GM06990 (cell line): ENCODE measurements at regions not wholly inside any gene's neighbourhood (a gene's known extent, or its start where the extent isn't known, plus 50 kb on each side); places are given as distances from the start of the nearest gene placed in this dataset.

ENCODE experiments used
- DNase-seq: peaks from one replicate; pipeline ENCODE4 v3.0.0-alpha.2; 2011; ENCODE audit not compliant: insufficient read length; ENCODE audit errors: extremely low read depth
- H3K27me3 ChIP-seq: replicated peaks from 2 replicates; pipeline ENCODE4 v1.6.0; 2011; ENCODE audit warnings: low read length; ENCODE audit not compliant: control insufficient read depth, insufficient read depth
- H3K36me3 ChIP-seq: 2 replicates; pipeline ENCODE4 v1.5.1; 2011; ENCODE audit warnings: low read length; ENCODE audit not compliant: control insufficient read depth, insufficient read depth
- H3K4me3 ChIP-seq: replicated peaks from 2 replicates; pipeline ENCODE4 v1.5.1; 2011; ENCODE audit warnings: low read depth, mild to moderate bottlenecking, control low read depth, low read length
- CTCF ChIP-seq: IDR thresholded peaks from 2 replicates; pipeline ENCODE4 v1.5.1; 2011; ENCODE audit warnings: low read length, control low read depth, mild to moderate bottlenecking, inconsistent platforms; ENCODE audit not compliant: insufficient read depth, poor library complexity, severe bottlenecking

- DNase-seq = no peak
- no peaks in the 10 kb centered on the region for H3K36me3 ChIP-seq
- no peak overlapping the region for H3K4me3 ChIP-seq
- TF ChIP-seq CTCF = no peak
- no peaks in the 10 kb centered on the region for H3K27me3 ChIP-seq
Measured at GRCh38 chr7:106543221-106543757, 117.7 kb downstream of the CCDC71L start.

DNA sequence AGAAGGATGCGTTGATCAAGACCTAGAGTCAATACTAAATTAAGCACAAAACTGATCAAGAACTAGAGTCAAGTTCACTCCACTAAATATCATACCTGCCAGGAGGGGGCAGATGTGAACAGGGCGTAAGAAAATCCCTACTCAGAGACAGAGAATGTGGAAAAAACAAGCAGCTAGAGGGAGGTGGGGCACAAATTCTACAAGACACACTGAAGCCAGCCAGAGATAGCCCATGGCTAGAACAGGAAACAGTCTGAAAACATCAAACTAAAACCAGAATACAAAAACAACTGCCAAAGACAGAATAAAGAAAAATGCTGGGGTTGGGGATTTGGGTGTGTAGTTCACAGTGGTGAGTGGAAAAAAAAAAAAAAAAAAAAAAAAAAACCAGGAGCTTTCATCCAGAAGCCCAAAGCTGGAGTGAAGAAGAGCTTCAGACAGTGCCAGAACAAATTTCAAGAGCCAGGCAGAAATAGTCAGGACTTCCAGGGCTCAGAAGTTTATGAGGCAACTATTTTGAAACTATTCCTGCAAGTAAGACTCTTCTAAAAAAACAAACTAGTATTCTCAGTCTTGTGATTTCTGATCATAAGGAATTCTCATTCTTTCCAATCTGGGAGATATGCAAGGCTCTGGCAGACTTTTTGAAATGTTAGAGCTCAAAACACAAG, 118.3 kb downstream of the CCDC71L start:
- DNase-seq = peak; percentile 34
- Histone ChIP-seq H3K27me3 (no peaks in the 10 kb centered on the region), H3K4me3 (no peak overlapping the region), H3K36me3 (no peaks in the 10 kb centered on the region)
- TF ChIP-seq CTCF = peak; percentile 57

- no peak for DNase-seq
- Histone ChIP-seq H3K36me3 (no peaks in the 10 kb centered on the region), H3K4me3 (no peak overlapping the region)
Measured at GRCh38 chr7:106538638-106539037, 122.3 kb downstream of the CCDC71L start.

GRCh38 chr7:106537119-106537518, 123.8 kb downstream of the CCDC71L start:
- no peak overlapping the region for H3K4me3 ChIP-seq
- no peaks in the 10 kb centered on the region for H3K36me3 ChIP-seq

More at GRCh38 chr7:106538638-106539037, 122.3 kb downstream of the CCDC71L start:
- TF ChIP-seq CTCF = no peak
- no peaks in the 10 kb centered on the region for H3K27me3 ChIP-seq

GRCh38 chr7:106536079-106536478, 124.9 kb downstream of the CCDC71L start:
- no peak for DNase-seq
- Histone ChIP-seq H3K36me3 (no peaks in the 10 kb centered on the region), H3K27me3 (no peaks in the 10 kb centered on the region), H3K4me3 (no peak overlapping the region)
- TF ChIP-seq CTCF = no peak

More at GRCh38 chr7:106537119-106537518, 123.8 kb downstream of the CCDC71L start:
- TF ChIP-seq CTCF = no peak
- DNase-seq = no peak
- H3K27me3 ChIP-seq = no peaks in the 10 kb centered on the region
